HG03558 (cell line): ENCODE measurements at regions not wholly inside any gene's neighbourhood (a gene's known extent, or its start where the extent isn't known, plus 50 kb on each side); places are given as distances from the start of the nearest gene placed in this dataset.

ENCODE experiments used
- ATAC-seq: cut with Tn5 transposase; IDR thresholded peaks from one replicate; pipeline ENCODE4 v1.9.1; 2021; ENCODE audit warnings: moderate number of reproducible peaks; ENCODE audit not compliant: unreplicated experiment; ENCODE audit errors: extremely low read depth

DNA sequence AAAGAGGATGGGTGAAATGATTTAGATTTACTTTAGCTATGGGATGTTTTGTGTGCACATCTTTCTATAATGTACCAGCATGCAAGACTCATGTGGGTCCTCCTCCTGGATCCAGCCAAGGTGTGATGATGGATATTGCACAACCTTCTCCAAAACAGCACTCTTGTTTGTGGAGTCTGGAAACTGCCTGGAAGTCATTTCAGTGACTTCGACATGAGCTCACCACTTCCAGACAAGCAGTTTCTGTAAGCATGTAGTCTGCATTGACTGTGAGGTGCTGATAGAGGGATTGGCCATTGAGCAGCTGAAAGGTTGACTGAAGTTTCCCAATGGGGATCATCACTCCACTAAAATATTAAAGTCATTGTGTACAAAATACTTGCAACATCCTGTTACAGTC is 154.0 kb downstream of the TRIB2 start:
- ATAC-seq = no peak

DNA sequence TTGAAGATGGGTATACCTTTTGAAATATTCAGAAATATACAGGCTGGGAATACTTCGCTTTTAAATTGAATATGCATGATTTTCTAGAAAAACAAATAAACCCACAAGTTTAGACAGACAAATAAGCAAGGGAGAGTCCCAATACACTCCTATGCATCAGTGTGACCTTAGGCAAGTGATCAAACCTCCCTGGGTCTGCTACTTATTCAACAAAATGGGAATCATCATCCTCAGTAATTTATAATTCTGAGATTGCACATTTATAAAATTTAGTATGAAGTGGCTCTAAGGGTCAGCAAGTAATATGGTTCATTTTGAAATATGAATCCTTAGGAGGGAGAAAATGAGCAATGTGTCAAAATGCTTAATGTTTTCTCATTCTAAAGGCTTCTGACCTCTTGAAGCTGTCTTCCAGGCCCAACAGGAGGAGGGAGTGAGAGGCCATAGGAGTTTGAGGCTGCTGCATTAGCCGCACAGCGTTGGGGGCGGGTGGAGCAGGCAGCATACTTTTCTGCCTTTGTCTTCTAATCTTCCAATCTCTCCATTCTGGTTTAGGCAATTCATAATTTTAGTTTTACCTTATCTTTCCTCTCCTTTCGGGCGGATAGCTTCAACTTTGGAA is 155.1 kb downstream of the TRIB2 start:
- no peak for ATAC-seq

DNA sequence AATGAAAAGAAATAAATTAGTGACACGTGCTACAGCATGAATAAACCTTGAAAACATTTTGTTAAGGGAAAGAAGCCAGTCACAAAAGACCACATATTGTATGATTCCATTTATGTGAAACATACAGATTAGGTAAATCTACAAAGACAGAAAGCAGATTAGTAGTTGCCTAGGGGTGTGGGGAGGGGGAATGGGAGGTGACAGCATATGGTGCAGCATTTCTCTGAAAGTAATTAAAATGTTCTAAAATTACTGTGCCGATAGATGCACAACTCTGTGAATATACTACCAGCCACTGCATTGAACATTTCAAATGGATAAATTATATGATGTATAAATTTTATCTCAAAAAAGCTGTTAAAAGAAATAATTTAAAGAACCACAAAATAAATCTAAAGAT is 161.0 kb downstream of the TRIB2 start:
- ATAC-seq = no peak

DNA sequence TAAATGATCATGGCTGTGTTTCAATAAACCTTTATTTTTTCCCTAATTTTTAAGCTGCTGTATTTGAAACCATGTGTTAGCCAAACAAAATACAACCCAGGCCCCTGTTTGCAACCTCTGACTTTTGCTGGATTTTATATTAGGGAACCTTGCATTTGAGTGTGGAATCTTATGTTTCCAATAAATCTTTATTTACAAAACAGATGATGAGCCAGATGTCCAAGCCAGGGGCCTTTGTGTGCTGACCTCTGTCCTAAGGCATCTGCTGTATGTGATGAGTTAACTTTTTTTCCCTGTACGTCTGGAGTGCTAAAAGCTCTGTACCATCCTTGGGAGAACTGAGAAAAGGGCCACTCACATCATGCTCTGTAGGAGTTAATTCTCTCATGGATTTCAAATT is 162.9 kb downstream of the TRIB2 start:
- ATAC-seq = no peak

DNA sequence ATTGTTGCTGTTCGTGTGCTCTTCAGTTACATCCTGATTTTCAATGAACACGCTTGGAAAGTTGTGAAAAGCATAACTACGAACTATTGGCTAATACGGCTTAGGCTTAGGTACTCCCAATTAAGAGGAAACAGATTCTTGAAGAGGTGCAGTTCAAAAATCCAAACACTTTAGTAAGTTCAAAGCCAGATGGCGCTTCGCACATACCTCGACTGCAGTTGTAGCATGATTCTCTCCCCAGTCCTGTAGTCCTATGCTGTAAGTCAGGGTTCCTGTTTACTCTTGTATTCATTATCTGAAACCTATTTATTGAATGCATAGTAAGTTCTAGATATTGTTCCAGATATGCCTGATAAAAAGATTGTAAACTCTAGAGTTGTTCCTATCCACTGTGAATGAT is 165.2 kb downstream of the TRIB2 start:
- ATAC-seq = no peak

DNA sequence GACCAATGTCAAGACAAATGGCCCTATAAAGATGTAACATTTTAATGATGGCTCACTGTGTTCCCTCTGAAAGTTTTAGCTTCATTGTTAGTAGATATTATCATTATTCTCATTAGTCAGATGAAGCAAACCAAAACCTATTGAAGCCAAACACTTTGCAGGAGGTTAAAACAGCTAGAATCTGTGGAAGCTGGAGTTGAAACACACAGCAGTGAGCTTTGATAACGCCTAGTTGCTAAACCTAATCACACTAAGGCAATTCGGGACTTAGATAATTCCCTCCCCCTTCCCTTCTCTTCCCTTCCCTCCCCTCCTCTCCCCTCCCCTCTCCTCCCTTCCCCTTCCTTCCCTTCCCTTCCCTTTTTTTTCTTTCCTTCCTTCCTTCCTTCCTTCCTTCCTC is 165.7 kb downstream of the TRIB2 start:
- no peak for ATAC-seq

DNA sequence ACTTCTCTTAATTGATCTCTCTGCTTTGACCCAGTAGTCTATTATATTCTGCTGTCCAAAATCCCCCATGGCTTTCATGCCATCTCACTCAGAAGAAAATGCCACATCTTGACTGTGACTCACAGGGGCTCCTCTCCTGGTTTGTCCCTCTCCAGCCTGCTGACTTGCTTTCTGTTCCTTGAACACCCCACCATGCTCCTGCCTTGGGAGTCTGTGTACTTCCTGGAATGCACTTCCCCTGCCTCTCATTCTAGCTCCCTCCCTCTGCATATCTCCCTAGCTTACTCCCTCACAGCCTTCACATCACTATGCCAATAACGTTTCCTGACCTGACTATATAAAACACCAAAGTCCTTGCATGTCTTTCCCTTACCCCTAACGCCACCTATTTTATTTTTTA is 167.2 kb downstream of the TRIB2 start:
- ATAC-seq = no peak

DNA sequence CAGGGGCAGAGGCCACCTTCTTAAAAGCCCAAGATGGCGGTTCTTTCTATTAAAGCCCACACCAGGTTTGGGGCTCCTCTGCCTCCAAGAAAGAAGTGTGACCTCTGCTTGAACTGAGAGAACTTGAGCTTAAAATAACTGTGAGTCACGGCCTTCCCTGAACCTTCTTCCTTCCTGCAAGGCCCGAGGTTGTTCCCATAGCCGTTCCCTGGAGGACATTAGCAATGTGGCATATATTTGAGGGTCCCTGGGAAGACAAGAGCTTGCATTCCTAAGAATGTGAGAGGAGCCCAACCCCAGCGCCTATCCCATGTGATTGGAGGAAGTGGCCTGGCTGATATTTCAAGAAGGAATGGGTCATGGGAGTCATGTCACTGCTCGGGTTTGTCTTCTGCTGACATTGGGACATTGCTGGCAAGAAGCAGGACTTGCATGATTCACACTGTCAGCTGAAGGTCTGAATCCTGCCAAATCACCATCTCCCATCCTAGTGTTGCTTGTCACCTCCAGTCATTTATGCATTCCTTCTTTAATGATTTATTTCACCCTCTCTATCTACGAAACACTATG is 168.1 kb downstream of the TRIB2 start:
- ATAC-seq = no peak

DNA sequence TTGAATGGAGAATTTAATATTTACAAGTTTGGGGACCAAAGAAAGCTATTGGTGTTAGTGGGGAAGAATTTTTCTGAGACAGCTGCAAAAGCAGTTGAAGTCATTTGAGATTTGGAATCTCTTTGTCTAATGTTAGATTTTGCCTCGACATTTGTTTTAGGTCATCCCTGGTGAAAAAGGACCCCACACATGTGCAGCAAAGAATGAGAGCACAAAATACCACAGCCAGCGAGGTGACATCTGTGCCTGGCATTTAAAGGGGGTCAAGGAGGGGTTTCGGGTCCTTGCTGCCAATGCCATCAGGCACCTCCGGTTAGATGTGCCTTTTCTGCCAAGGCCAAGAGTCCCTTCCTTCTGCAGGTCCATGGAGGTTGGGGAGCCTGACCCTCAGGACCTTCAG is 173.3 kb downstream of the TRIB2 start:
- no peak for ATAC-seq

DNA sequence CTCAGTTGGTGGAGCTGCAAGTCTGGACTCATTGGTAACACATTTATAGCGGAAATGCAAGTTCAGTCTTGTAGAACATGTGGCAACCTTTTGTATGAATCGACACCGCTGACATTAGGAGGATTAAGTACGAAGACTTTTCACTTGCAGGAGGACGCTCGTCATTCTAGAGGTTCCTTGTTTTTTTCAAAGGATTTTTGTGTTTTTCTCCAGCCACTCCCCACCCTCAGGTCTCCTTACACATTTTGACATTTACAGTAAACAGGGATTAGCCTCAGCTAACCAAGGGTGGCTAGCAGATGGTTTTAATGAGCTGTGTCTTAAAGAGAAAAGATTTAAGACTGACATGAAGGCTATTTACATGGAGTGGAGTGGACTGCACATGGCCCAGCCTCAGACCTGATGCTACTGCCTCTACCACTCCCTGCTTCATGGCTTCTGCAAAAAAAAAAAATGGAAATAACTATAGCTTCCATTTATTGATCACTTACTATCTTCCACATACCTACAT is 173.8 kb downstream of the TRIB2 start:
- ATAC-seq = no peak

DNA sequence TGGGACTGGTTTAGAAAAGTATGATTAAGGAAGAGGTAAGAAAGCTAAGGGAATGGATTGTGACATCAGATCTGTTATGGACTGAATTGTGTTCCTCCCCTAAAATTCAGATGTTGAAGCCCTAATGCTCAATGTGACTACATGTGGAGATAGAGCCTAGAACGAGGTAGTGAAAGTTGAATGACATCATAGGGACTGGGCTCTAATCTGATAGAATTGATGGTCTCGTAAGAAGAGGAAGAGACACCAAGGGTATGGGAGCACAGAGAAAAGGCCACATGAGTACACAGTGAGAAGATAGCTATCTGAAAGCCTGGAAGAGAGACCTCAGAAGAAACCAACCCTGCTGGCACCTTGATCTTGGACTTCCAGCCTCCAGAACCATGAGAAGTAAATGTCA is 178.3 kb downstream of the TRIB2 start:
- no peak for ATAC-seq

DNA sequence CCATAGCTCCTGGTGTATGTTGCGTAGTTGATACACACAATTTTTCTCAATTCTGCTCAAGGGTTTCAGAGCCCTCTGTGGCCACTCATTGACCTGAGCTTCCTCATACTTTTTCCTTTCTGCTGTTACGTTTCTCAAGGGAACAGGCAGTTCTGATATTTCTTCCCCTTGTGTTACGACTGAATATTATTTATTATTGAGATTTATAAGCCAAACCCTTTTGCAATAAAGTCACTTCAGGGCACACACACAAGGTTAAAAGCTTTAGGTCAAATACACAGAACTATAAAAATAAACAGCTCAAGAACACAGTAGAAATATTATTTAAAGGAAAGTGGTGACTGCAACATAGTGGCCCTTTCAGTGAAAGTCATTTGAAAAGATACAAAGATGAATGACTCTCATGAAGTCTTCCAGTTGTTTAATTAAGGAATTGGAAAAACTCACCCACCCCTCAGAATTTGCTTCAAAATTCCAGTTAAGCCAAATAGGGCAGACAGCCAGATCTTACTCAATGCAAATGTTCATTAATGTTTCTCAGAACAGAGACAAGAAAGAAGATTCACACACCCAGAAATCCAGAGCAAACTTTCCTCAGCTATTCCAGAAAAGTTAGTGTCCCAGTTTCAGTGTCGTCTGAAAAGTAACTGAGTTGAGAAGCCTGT is 179.7 kb downstream of the TRIB2 start:
- ATAC-seq = no peak

DNA sequence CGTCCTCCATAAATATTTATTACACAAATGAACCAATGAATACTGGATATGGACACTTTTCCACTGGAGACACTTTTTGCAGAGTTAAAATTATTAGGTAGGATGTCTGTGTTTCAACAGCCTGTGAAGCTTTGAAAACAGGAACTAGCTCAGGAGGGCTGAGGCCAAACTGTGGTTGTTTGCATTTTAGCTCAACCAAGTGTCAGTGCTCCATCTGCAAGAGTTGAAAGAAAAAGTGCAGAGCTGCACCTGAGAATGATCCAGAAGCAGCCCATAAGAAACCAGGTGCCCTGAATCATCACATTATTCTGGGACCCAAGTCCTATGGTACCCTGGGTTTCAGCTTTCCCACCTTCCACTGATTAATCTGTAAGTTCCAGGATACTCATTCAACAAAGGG is 180.4 kb downstream of the TRIB2 start:
- ATAC-seq = no peak

DNA sequence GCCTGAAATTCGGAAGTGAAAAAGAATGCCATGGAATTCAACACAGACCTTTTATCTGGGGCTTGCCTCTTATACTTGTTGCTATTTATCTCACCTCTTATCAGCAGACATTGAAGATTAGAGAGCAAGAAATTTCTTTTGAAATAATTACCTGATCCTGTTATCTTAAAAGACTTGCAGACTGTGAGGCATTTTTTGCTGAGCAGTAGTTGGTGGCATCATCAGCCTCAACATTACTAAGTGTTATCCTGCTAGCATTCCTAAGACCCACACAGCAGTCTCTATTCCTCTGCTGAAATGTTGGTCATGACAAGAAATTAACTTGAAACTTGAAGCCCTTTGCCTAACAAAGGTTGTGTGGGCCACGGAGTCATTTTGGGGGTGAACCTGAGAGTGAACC is 186.5 kb downstream of the TRIB2 start:
- ATAC-seq = no peak

DNA sequence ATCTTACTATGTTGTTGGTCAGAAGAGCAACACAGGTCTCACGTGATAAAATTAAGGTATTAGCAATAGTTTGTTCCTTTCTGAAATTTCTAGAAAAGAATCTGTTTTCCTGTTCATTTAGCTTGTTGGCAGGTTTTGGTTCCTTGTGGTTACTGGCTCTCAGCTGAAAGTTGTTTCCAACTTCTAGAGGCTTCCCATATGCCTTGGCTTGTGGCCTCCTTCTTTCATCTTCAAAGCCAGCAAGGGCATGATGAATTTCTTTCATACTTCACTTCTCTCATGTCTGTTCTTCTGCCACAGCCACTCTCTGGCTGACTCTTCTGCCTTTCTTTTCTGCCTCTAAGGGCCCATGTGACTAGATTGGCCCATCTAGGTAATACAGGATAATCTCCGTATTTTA is 193.7 kb downstream of the TRIB2 start:
- no peak for ATAC-seq

DNA sequence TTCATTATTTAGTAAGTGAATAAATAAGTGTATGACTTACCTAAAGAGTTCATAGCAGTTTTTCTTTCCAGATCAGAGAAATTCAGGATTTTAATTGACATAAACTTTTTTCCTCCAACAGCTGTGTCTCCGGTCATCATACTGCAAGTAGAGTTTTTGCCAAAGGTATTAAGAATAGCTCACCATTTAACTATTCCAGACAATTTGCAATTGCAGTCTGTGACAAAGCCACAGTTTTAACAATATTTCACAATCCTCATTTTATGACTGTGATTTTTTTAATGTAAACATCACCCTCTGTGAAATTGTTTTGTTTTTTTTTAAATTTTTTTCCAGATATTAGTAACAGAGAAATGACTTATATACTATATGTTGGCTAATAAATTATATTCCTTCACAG is 199.1 kb downstream of the TRIB2 start:
- ATAC-seq = no peak

DNA sequence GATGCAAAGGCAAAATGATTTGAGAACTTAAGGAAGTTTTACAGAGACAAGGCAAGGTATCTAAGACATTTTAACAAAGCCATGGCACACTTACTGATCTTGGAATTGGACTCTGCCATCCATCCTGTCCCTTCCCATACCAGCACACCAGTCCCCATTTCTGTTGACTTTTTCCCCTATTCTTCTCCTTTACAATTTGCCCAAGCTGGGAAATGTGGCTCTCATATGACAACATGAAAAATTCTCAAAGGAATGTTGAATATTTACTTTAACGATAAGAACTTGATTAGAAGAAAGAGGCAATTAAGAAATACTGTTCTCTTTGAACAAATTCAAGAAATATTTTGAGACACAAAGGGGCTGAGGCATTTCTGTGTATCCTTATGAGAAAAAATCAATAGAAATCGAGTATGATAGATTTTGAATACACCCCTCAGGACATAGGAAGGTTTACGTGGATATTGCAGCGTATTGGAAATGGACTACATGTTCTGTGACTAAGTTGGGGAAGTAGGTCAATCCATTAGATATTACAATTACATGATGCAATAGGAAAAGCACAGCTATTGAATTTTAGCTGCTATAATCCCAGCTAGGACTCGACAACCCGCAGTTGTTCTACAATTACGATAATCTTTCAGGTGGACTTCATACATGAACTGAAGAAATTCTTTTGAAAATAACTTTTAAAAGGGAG is 201.6 kb downstream of the TRIB2 start:
- no peak for ATAC-seq

DNA sequence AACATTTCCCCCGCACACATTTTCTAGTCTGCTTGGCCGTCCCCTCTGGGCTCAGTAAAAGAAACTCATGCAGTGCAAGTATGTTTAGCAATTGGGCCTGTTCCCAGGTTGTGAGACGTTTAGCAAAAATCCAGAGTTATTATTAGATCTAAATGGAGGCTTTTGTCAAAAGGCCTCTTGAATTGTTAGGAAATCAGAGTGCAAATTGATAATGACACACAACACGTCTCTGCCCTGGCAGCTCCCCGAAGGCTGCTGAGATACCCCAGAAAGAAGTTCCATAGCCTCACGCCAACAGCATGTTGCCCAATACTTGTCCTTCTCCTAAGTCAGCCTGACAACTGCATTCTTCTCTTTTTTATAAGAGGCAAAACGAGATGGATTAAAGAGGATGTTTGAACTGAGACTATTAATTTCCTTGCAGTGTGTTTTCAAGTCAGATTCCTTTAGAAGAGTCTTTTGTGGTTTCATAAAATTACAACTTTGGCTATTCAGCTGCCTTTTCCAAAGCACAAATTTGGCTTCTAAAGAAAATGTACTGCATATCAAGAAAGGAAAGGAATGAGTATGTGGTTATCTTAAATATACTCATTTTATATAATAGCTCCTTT is 202.2 kb downstream of the TRIB2 start:
- ATAC-seq = no peak

DNA sequence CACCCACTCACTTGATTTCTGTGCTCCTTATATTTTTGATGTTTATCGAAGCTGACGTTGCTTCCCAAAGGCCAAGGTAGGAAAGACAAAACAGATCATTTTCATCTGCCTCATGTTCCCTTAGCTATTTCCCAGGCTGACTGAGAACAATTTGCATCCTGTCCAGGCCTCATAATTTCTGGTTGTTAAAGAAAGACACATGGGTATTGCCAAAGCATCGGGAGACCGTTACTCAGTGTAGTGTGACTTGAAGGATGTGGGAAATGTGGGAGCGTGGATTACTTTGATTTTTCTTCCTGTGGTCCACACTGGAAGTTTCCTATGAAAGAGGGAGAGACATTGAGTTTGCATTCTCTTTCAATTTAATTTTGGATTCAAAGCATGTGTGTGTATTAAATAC is 204.6 kb downstream of the TRIB2 start:
- ATAC-seq = no peak

DNA sequence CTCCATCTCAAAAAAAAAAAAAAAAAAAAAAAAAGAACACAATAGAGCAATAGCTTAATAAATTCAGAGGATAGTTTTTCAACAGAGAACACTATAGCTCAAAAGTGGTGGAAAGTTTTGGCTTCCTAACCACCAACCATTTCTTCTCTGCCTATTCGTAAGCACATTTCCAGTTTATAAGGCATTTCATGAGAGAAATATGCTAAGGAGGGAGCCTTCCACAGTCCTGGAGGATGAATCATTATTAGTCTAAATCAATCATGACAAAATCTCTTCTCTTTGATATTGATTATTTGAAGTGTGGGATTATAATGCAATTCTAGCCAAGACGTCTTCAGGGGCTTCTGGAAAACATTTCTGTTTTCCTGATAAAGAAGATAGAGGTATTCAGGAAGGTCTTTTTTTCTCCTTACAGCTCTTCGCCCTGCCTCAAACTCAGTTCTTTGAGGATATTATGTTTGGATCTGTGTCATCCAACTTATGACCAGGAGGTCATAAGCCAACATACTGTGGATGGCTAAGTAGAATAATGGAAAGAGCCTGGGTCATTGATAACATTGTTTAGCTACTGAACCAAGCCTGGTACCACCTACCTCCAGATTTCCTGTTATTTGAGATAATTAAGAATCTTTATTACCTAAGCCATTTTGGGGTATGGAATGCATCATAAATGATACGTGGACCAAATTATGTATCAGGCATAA is 207.3 kb downstream of the TRIB2 start:
- ATAC-seq = no peak
